GM18498 (cell line): ENCODE measurements at regions not wholly inside any gene's neighbourhood (a gene's known extent, or its start where the extent isn't known, plus 50 kb on each side); places are given as distances from the start of the nearest gene placed in this dataset.
A peak's percentile ranks its signal among the peaks of the same experiment; 100 is the strongest.

ENCODE experiments used
- ATAC-seq: cut with Tn5 transposase; IDR thresholded peaks from one replicate; pipeline ENCODE4 v1.9.1; 2021; ENCODE audit warnings: mild to moderate bottlenecking, moderate library complexity; ENCODE audit not compliant: unreplicated experiment

- ATAC-seq = peak; percentile 49
Measured at GRCh38 chr9:79880626-79881025, 308.9 kb downstream of the TLE4 start.

- peak; percentile 53 for ATAC-seq
Measured at GRCh38 chr9:79877943-79878602, 306.3 kb downstream of the TLE4 start.

GRCh38 chr9:79868567-79869189 lies 296.9 kb downstream of the TLE4 start:
- peak; percentile 53 for ATAC-seq

DNA sequence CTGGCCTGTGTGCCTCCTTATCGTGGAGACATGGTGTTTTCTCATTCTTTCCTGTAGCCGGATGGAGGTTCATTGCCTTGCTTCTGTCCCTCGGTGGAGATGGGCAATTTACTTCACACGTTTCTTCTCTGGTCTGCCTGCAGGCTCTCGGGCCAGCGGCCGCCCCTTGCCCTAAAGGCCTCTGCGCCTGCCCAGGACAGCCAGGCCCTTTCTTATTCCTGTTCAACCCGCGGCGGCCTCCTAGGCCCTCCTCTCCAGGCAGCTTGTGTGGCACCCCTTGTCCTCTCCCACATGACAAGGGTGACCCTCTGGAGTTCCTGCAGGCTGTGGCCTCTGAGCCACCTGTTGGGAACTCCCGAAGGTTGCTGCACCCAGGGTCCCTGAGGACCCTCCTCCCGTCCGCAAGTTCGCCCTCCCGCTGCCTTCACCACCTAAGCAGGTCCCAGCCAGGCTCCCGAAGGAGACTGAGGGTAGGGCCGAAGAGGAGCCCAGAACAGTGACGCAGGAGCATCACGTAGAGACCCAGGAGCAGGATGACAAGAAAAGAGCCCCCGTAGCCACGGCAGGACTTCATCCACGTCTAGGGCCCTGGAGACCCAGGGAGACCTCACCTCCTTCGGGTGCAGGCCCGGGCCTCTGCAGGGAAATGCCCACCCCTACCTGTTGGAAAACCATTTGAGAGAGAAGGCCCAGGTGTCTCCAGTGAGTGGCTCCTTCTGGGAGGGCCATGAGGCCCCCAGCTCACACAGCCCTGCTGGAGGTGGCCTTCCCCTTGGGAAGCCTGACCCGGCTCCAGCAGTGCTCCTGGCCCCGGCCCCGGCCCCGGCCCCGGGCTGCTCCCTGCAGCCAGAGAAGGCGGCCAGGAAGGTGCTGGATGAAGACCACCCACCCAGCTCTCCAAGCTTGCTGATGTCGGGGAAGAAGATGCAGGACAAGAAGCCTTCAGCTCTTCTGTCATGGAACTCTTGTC lies 291.4 kb downstream of the TLE4 start:
- ATAC-seq = no peak

- ATAC-seq = peak; percentile 78
Measured at GRCh38 chr9:79858508-79858907, 286.7 kb downstream of the TLE4 start.

DNA sequence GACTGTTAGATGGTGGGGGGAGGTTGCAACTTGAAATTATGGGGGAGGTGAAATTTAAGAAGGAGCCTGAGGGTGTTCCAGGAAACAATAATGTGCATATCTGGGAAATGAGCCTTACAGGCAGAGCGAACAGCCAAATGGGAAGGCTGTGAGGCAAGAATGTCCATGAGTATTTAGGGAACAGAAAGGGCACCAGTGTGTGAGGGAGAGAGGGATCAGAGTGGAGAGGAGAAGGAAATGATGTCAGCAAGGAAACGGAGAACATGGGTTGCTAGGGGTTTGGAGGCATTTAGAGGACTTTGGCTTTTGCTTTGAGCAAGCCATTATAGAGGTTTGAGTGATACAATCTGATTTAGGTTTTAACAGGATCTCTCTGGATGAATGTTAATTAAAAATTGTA lies 285.4 kb downstream of the TLE4 start:
- no peak for ATAC-seq

DNA sequence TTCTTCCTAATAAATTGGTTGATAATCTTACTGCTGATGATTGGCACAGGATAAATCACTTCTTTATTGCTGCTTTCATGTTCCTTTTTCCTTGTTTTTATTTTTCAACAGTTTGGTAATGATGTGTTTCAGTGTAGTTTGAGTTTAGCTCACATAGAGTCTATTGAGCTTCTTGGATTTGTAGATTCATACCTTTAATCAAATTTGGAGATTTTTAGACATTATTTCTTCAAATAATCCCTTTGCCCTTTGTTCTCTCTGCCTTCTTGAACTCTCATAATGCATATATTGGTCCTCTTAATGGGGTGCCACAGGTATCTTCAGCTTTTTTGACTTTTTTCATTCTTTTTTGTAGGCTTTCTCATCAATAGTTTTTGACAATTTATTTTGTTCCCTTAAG lies 275.3 kb downstream of the TLE4 start:
- ATAC-seq = no peak

GRCh38 chr9:79829566-79830302 lies 258.0 kb downstream of the TLE4 start:
- ATAC-seq = no peak

GRCh38 chr9:79824265-79824664 lies 252.5 kb downstream of the TLE4 start:
- ATAC-seq = peak; percentile 99

- ATAC-seq = peak; percentile 87
Measured at GRCh38 chr9:79817438-79818004, 245.8 kb downstream of the TLE4 start.

DNA sequence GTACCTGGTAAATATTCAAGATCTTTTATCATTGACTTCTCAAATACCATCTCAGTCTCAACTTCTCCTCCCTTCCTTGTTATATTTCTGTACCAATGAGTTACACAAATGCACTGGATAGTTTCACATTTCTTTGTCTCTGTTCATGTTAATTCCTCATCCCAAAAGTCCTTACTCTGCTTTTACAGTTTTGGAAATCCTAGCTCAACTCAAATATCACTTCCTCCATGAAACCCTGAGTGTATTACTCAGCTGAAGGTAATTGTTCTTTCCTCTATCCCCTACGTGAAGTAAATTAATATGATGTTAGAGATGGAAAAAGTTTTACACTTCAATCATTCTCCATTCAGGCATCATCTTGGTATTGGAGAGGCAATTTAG lies 241.5 kb downstream of the TLE4 start:
- ATAC-seq = no peak

GRCh38 chr9:79812507-79813257 lies 240.9 kb downstream of the TLE4 start:
- ATAC-seq = peak; percentile 80

DNA sequence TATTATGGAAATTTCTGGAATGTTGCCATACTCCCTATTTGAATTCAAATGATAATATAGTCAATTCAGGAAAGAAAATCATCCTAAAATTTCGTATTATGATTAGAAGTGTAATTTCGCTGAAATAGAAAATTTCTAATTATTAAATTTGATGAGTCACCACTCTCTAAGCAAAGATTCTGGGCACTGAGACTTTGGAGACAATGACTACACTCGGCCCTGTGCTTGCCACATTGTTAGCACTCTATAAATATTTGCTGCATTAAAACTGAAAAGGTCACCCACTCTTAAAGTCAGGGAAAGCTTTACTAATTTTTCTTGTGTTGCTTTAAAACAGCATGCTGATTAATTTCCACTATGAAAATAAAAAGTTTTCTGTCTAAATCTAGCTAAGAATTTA lies 240.3 kb downstream of the TLE4 start:
- ATAC-seq = peak; percentile 22

DNA sequence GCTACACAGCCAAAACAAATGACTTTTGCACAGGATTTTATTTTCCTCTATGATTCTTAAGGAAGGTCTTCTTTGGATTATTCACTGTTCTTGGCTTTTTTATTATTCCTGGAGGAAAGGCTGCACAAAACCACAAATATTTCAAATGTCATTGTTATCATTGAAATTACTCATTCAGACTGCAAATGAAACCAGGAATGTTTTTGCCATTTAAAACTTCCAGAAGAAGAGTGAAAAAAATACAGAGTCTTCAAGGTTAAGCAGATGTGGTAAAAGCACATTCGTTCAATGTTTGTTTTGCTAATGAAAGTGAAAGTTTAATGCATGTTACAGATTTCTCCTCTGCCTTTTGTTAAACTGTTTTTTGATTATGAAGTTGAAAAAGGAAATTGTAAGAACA lies 238.2 kb downstream of the TLE4 start:
- ATAC-seq = no peak

DNA sequence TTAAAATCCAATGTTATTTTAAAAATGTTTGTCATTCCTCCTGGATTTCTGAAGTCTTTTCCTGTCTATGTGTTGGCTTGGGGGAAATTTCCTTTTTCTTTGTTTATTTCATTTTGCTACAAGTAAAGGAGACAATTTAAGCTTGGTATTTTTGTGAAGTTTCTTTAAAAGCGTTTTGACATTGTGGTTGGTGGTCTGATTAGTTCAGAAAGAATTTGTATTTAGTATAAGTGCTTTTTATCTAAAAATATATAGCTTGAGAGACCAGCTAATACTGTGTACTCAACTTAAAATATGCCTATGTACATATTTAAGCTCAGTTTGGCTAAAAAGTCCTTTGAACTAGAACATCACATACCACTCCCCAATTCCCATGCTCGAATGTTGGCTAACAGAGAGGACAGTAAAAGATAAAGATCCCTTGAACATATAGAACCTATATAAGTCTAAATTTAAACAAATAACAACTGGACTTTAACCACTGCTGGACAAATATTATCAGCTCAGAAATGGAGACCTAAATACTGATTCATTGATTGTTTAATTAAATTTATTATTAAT lies 237.6 kb downstream of the TLE4 start:
- ATAC-seq = no peak

DNA sequence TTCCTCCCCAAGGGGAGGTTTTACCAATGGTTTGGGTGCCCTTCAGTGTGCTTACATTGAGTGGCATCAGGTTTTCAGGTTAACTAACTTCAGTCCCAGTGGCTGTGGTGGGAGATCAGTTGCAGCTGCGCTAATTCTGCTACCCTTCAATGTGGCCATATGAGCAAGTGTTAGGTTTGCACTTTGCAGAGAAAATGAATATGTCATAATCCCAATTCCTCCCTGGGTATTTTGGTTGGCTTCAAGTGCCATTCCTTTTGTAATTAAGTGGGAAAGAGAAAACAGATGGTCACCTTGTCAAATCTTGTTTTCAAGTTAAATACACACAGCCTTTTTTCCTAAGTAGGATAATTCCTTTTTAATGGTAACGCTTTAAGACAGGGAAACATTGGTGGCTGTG lies 236.2 kb downstream of the TLE4 start:
- ATAC-seq = no peak

DNA sequence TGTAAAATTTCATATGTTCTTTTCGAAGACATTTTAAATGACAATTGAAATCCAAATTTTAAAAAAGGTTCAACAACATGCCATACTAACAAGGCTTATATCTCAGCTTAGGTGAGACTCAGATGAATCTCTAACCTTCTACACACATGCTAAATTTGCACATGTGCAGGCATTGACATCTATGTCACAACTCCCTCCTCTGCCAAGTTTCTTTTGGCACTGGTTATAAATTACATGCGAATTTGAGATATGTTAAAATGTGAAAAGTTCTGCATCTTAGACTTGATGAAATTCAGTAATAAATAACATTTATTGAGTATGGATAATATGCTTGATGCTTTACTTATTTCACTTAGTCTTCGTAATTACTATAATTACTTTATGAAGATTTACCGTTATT lies 234.3 kb downstream of the TLE4 start:
- ATAC-seq = no peak

DNA sequence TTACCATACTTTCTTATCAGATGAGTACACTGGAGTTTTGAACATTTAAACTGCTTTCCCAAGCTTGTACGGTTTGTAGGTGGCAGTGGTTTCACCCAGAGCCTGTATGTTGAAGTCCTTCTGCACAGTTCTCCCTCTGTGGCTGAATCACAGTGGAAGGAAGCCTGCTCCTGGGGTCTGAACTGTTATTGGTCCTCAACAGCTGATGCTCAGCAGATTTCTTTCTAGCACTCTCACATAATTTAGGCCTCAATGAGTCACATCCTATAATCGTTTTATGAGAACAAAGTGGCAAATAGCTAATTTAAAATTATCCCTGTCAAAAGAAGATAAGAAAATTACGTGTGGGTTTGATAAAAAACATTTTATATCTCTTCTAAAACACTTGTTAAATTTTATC lies 229.7 kb downstream of the TLE4 start:
- ATAC-seq = no peak

GRCh38 chr9:79800578-79800977 lies 228.8 kb downstream of the TLE4 start:
- no peak for ATAC-seq
